NCI-H187 (cell line): ENCODE measurements at regions not wholly inside any gene's neighbourhood (a gene's known extent, or its start where the extent isn't known, plus 50 kb on each side); places are given as distances from the start of the nearest gene placed in this dataset.

Experiments used
- DNase-seq, 2 experiments: peaks; one replicate each; lab custom pipeline; 2025; lab: John Stamatoyannopoulos, UW

- no peak for DNase-seq
Observed at GRCh38 chr13:111893607-111894443, 173.1 kb upstream of the SOX1 start.

- DNase-seq, result no peak
Observed at GRCh38 chr13:111895896-111896821, 170.8 kb upstream of the SOX1 start.

- no peak for DNase-seq
Observed at GRCh38 chr13:111897178-111897845, 169.6 kb upstream of the SOX1 start.

GRCh38 chr13:111897846-111898215, 169.1 kb upstream of the SOX1 start:
- no peak for DNase-seq

GRCh38 chr13:111898956-111899713, 167.8 kb upstream of the SOX1 start:
- DNase-seq, result no peak

- DNase-seq, result no peak
Observed at GRCh38 chr13:111899714-111900389, 167.1 kb upstream of the SOX1 start.

- no peak for DNase-seq
Observed at GRCh38 chr13:111900390-111901131, 166.4 kb upstream of the SOX1 start.

GRCh38 chr13:111901267-111901915, 165.6 kb upstream of the SOX1 start:
- no peak for DNase-seq

GRCh38 chr13:111902726-111903125, 164.2 kb upstream of the SOX1 start:
- no peak for DNase-seq

- no peak for DNase-seq
Observed at GRCh38 chr13:111903143-111903542, 163.8 kb upstream of the SOX1 start.

- DNase-seq, result no peak
Observed at GRCh38 chr13:111904166-111904565, 162.8 kb upstream of the SOX1 start.

GRCh38 chr13:111904701-111905608, 162.0 kb upstream of the SOX1 start:
- DNase-seq, result no peak

GRCh38 chr13:111905609-111905945, 161.4 kb upstream of the SOX1 start:
- no peak for DNase-seq

GRCh38 chr13:111906306-111906705, 160.6 kb upstream of the SOX1 start:
- DNase-seq, result no peak

- no peak for DNase-seq
Observed at GRCh38 chr13:111906816-111907215, 160.1 kb upstream of the SOX1 start.

GRCh38 chr13:111907341-111907880, 159.5 kb upstream of the SOX1 start:
- DNase-seq, result no peak

GRCh38 chr13:111908361-111908760, 158.6 kb upstream of the SOX1 start:
- DNase-seq, result no peak

GRCh38 chr13:111908981-111909380, 158.0 kb upstream of the SOX1 start:
- no peak for DNase-seq

- no peak for DNase-seq
Observed at GRCh38 chr13:111909501-111909900, 157.4 kb upstream of the SOX1 start.
